ENCODE measurements at regions not wholly inside any gene's neighbourhood (a gene's known extent, or its start where the extent isn't known, plus 50 kb on each side); places are given as distances from the start of the nearest gene placed in this dataset.

GRCh38 chr13:61294467-61295191 is 121.0 kb downstream of the PCDH20 start:
- no peak for TF ChIP-seq CTCF (IDR thresholded peaks at IDR 0.05)
- Histone ChIP-seq H3K27ac (ENCODE audit: low read length) (no peak overlapping the region), H3K4me1 (ENCODE audit: control insufficient read depth, insufficient read depth, low read length) (no peaks in the 10 kb centered on the region), H3K9me3 (ENCODE audit: control insufficient read depth, insufficient read depth, low read length) (peaks cover 17% of the 10 kb centered on the region), H3K27me3 (ENCODE audit: control insufficient read depth, insufficient read depth, low read length) (no peaks in the 10 kb centered on the region), H3K36me3 (ENCODE audit: control insufficient read depth, insufficient read depth, low read length) (no peaks in the 10 kb centered on the region), H3K4me3 (ENCODE audit: low read length) (no peak overlapping the region)
- DNase-seq (no peak), ATAC-seq (no peak)
- intact Hi-C loops (cut with micrococcal nuclease), result no loop called here
- no peaks in the 10 kb centered on the region for H3K4me1 Mint-ChIP-seq
- H3K36me3 Mint-ChIP-seq, result no peaks in the 10 kb centered on the region
- H3K27ac Mint-ChIP-seq, result no peak overlapping the region
- H3K9me3 Mint-ChIP-seq, result peaks cover 5 to 13% of the 10 kb centered on the region in 2 donors
- whole genome bisulfite sequencing (ENCODE audit: insufficient coverage), result 85% methylated on average over 2 of the region's 2 CpGs
- H3K27me3 Mint-ChIP-seq (ENCODE audit: low read depth in 2 of 2), result no peaks in the 10 kb centered on the region
- no peak overlapping the region for H3K4me3 Mint-ChIP-seq

GRCh38 chr13:61286148-61286745 is 129.4 kb downstream of the PCDH20 start:
- intact Hi-C loops (cut with micrococcal nuclease), result no loop called here
- no peaks in the 10 kb centered on the region for H3K36me3 ChIP-seq (ENCODE audit: control insufficient read depth, insufficient read depth, low read length)
- H3K4me3 ChIP-seq (ENCODE audit: low read length), result no peak overlapping the region
- no peak overlapping the region for H3K4me3 Mint-ChIP-seq
- WGBS (ENCODE audit: insufficient coverage), result 59% methylated on average over 2 of the region's 4 CpGs
- no peak for DNase-seq
- no peak overlapping the region for H3K27ac Mint-ChIP-seq
- no peak for ATAC-seq
- no peaks in the 10 kb centered on the region for H3K27me3 ChIP-seq (ENCODE audit: control insufficient read depth, insufficient read depth, low read length)
- no peaks in the 10 kb centered on the region for H3K36me3 Mint-ChIP-seq
- peaks cover 6 to 14% of the 10 kb centered on the region in 2 donors for H3K9me3 Mint-ChIP-seq
- no peaks in the 10 kb centered on the region for H3K4me1 ChIP-seq (ENCODE audit: control insufficient read depth, insufficient read depth, low read length)
- H3K9me3 ChIP-seq (ENCODE audit: control insufficient read depth, insufficient read depth, low read length), result no peaks in the 10 kb centered on the region
- H3K4me1 Mint-ChIP-seq, result no peaks in the 10 kb centered on the region
- no peak for TF ChIP-seq CTCF (IDR thresholded peaks at IDR 0.05)
- no peaks in the 10 kb centered on the region for H3K27me3 Mint-ChIP-seq (ENCODE audit: low read depth in 2 of 2)
- no peak overlapping the region for H3K27ac ChIP-seq (ENCODE audit: low read length)

GRCh38 chr13:61277586-61278276 is 137.9 kb downstream of the PCDH20 start:
- Mint-ChIP-seq H3K9me3 (peaks cover 14 to 15% of the 10 kb centered on the region in 2 donors), H3K36me3 (no peaks in the 10 kb centered on the region), H3K27ac (no peak overlapping the region), H3K27me3 (ENCODE audit: low read depth in 2 of 2) (no peaks in the 10 kb centered on the region), H3K4me3 (no peak overlapping the region), H3K4me1 (no peaks in the 10 kb centered on the region)
- intact Hi-C loops (cut with micrococcal nuclease), result no loop called here
- no peak for DNase-seq
- Histone ChIP-seq H3K4me1 (ENCODE audit: control insufficient read depth, insufficient read depth, low read length) (no peaks in the 10 kb centered on the region), H3K4me3 (ENCODE audit: low read length) (no peak overlapping the region), H3K27me3 (ENCODE audit: control insufficient read depth, insufficient read depth, low read length) (no peaks in the 10 kb centered on the region), H3K27ac (ENCODE audit: low read length) (no peak overlapping the region), H3K9me3 (ENCODE audit: control insufficient read depth, insufficient read depth, low read length) (no peaks in the 10 kb centered on the region), H3K36me3 (ENCODE audit: control insufficient read depth, insufficient read depth, low read length) (no peaks in the 10 kb centered on the region)
- no peak for ATAC-seq
- WGBS (ENCODE audit: insufficient coverage), result 83% methylated on average over 4 of the region's 5 CpGs
- TF ChIP-seq CTCF (IDR thresholded peaks at IDR 0.05), result no peak

Data from natural killer cell (primary cell).